IPS DF 19.7 (cell line): ENCODE measurements at regions not wholly inside any gene's neighbourhood (a gene's known extent, or its start where the extent isn't known, plus 50 kb on each side); places are given as distances from the start of the nearest gene placed in this dataset.

Experiments
- DNase-seq: peaks from one replicate; pipeline ENCODE4 v3.0.0-alpha.2; 2013; ENCODE audit warnings: low read depth, low spot score

- DNase-seq, result no peak
Measured at GRCh38 chr21:39056636-39057035, 126.6 kb downstream of the PSMG1 start.

DNA sequence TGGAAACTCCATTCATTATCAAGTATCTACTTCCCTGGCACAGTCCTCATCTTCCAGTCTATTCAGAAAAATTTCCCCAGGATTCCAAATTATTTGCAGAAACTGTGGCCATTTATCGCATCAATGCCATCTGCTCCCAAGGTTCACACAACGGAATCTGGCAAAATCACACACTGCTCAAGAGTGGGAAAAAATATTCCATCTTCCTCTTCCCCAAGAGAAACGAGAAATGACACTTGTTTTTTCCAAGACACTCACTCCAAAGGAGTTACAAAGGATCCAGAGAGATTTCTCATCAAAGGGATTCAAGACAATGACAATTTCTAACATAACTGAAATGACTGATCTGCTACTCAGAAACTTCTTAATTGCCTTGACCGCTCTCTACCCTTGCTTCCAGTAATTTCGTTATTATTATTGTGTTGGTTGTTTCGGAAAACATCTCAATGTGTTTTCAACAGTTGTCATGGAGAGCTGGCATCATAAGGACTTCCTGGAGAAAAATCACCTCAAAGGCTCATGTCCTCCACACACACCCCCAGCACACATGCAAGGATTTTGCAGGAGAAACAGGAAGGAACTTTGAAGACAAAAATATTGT, 128.0 kb downstream of the PSMG1 start:
- DNase-seq, result no peak

DNA sequence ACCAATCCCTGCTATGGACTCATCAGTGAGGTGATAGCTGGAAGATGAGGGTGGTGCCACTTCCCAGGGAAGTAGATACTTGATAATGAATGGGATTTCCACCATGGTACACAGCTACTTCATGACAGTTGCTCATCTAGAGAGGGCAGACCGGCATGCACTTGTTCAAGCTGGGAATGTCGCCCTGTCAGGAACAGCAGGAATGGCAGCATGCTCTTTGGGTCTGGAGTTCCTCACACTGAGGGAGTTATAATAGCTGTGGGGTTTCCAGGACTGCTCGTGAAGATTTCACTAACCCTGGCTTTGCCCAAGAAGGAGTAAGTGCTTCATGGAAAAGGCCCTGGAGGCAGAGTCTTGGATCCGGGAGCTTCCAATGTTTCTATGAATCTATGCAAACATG, 129.2 kb downstream of the PSMG1 start:
- DNase-seq, result no peak

- no peak for DNase-seq
Measured at GRCh38 chr21:39053126-39053525, 130.1 kb downstream of the PSMG1 start.

DNA sequence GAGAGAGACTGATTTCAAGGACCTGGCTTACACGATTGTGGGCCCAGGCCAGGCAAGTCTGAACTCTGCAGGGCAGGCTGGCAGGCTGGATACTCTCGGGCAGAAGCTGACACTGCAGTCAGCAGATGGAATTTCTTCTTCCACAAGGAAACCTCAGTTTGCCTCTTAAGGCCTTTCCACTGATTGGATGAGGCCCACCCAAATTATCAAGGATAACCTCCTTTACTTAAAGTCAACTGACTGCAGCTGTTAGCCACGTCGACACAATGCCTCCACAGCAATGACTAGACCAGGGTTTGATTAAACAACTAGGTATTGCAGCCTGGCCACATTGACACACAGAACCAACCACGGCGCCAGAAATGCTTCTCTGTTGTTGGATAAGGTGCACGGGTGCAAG, 130.5 kb downstream of the PSMG1 start:
- no peak for DNase-seq

- DNase-seq, result no peak
Measured at GRCh38 chr21:39051588-39051949, 131.7 kb downstream of the PSMG1 start.

DNA sequence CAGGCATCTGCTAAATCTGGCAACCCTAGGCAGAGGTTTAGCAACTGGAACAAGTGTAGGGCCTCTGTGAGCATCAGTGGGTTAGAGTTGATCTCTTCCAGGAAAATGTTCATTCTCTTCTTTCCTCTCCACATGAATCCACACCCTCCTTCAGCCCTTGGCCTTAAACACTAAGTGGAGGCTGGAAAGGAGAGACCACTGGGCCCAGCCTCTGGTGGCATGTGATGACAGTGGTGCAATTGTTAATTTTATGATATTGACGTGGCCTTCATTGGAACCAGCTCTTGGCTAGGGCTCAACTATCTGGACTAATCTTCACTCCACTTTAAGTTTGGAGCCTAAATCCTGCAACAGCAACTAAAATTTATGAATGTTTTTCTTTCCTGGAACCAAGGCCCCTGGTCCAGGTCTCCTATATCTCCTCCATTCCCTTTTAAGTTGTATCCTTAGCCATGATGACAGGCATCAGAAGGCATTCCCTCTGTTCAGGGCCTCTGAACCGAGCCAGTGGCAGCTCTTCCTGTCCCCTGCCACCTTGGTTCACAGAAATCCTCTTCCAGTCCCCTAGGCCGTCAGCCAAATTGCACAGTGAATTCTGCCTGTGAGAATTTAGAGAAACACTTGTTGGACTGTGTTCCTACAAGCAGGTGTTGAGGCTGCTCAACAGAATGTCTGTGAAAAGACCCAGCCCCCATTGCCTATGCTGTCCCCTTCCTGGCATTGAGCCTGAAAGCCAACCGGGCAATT, 132.2 kb downstream of the PSMG1 start:
- no peak for DNase-seq

DNA sequence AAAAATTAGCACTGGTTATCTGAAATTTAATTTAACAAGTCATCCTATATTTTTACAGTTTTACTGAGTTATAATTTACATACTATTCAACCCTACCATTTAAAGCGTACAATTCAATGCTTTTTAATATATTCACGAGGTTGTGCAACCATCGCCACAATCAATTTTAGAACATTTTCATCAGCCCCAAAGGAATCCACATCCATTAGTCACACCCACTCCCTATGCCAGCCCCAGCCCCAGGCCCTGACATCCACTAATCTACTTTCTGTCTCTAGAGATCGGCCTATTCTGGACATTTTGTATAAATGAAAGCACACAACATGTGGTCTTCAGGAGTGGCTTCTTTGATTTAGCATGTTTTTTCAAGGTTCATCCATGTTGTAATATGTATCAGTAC, 134.7 kb downstream of the PSMG1 start:
- no peak for DNase-seq

DNA sequence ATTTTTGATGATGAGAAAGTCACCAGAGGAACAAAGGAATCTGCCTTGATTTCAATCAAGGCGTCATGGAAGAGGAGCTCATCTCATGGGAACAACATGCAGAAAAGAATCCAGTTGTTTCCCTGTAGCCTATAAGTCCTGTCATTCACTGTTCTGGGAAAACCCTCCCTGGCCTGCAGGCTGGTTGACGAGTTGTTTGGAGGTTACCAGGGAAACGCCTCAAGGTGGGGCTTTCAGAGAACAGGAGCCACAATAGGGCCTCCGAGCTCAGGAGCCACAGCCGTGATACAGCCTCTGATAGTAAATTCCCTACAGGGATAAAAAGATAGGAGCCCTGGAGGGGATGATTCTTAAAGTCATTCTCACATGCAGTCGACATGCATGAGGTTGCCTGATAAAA, 135.2 kb downstream of the PSMG1 start:
- DNase-seq, result peak; percentile 57

DNA sequence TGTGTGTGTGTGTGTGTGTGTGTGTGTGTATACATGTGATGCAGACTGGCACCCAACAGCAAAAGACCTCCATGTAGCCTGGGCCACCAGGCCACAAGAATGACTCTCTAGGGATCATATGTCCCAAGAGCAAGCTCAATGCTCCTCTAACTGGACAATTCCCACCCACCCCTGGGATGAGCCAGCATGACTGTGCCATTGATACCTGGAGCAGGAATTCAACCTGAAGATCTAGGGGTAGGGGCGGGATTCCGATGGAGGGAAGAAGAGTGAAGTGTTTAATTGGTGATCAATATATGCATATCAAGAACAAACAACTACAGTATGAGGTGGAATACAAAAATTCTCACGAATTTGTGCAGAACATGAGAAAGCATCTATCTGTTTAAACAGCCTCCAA, 136.2 kb downstream of the PSMG1 start:
- no peak for DNase-seq

GRCh38 chr21:39046236-39046916, 136.9 kb downstream of the PSMG1 start:
- no peak for DNase-seq

- DNase-seq, result no peak
Measured at GRCh38 chr21:39041816-39042215, 141.4 kb downstream of the PSMG1 start.

GRCh38 chr21:39040494-39041110, 142.6 kb downstream of the PSMG1 start:
- DNase-seq, result no peak

DNA sequence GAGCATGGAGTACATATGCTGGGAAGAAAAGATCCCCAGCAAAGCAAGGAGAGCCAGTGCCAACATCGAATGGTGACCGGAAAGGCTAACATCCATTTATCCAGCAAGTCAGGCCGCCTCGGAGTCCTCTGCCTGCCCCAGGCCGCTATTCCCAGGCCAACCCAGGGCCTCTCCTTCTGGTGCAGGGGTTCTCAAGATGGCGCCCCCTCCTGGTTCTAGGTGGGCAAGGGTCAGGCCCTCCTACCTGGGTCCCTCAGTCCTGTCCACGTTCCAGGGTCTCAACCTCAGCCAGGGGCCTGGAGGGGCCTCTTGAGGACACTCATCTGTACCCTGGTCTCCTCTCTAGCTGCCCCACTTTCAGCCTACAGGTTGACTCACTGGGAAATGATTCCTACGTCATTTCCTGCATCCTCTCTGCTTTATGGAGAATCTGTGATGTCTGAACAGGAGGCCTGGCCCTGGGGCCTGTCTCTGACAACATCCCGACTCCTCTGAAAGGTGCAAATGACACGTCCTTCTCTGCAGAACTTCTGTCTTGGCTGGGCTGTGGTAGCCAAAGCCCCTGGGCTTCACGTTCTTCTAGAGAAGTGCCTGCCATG, 145.3 kb downstream of the PSMG1 start:
- no peak for DNase-seq

DNA sequence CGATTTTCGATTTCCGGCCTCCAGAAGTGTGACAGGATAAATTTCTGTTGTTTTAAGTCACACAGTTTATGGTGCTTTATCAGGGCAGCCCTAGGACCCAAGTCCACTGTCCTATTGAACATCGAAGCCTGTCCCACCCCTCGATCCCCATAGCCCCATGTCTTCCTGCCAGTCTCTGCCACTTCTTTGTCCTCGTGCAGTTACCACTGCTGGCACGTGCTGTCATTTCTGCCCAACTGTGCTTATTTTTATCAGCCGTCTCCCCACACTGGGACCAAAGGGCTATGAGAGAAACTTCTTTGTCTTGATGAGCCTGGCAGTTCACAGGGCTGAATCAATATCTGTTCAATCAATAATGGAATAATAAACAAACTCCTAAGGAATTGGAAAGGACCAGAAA, 146.7 kb downstream of the PSMG1 start:
- DNase-seq, result no peak

- DNase-seq, result no peak
Measured at GRCh38 chr21:39034590-39035536, 148.4 kb downstream of the PSMG1 start.

DNA sequence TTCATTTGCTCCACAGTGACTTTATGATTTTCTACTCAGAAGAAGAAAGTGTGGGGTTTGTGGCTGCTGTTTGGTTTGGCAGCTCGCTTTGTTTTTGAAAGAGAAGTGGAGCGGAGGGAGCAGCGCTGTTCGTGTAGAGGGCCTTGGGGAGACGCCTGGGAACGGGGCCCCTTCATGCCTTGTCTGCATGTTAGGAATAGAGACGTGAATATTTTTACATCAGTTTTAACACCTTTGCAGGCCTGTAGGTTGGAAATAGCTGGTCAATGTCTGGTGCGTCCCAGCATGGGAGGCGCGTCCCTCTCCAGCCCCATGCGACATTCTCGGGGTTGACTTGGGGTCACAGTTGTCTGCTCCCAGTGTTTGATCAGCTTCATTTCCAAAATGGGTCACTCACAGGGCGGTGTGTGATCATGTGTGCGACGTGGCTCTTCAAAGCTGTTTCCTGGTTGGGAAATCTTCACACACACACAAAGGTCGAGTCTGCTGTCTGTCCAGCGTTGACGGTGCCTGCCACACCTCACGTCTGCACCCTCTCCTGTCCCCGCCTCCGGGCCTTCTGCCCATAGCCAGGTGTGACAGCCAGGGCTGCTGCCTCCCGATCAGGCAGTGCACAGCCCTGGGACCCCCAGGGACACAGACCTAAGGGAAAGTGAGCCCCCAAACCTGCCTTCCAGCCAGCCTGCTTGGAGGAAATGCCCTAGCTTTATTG, 149.2 kb downstream of the PSMG1 start:
- DNase-seq, result no peak

DNA sequence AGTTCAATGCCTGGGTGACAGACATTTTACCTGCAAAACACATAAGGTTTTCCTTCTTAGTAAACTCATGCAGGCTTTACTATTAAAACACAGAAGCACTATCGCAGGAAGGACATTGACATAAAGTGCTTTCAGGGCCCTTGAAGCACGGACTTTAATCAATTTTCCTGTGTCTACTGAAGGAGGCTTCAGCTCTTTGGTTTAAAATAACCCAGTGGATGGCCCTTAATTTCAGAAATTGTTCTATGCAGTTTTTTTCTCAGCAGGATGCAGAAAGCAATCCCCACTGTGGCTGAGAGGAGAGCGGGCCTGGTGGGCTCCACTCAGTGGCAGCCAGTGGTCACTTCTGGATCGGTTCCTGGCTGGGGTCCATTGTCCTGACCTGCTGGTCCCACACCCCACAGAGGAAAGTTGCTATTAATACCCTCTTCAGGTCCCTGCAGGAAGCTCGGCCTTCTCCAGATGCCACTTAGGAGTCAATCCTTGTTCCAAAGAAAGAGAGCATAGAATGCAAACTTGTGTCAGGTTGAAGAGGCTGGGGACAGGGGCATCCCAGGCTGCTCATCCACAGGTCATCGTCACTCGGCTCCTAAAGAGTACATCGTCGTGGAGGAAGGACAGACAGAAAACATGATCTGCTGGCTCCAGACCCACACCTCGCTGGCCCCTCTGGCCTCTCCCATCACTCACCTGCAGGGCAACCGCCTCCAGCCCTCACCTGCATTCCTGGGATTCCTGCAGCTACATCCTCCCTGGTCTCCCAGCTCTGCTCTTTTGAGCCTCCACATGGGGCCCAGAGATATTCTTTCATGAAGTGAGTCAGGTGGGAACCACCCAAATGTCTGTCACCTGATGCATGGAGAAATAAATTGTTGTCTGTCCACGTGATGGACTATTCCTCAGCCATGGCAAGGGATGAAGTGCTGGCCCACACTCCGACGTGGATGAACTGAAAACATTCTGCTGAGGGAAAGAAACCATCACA, 153.1 kb downstream of the PSMG1 start:
- peak; percentile 90 for DNase-seq

DNA sequence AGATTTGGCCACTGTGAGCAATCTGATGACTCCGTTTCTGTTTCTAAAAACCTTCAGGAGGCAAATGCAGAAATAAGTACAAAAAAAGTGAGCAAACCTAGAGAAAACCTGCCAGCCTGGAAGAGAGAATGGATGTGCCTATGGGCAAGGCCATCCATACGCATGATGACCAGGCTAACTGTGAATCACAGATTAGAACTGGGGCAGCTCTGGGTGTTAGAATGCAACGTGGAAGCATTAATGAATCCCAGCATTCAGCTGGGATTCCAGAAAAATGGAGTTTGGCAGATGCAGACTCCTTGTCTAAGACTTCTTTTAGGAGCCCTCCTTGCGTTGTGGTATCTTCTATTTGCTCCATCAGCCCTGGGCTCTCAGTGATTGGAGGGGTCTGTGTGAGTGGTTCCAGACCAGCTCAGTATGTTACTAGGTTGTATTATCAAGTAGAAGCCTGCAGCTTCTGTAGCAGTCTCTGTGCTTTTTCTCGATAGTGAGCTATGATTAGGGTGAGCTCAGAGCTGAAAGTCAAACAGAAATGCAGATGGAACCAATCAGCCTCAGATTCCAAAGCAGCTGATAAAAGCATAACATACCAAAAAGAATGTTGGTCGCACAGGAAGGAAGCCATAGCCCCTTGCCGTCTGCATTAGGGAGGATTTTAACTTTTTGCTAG, 154.0 kb downstream of the PSMG1 start:
- DNase-seq, result no peak
